ENCODE measurements at regions not wholly inside any gene's neighbourhood (a gene's known extent, or its start where the extent isn't known, plus 50 kb on each side); places are given as distances from the start of the nearest gene placed in this dataset.
"Not testable (repeated sequence)": the region's sequence is repeated elsewhere in the genome, so short reads cannot be mapped to it uniquely, and the experiment has no call there.

DNA sequence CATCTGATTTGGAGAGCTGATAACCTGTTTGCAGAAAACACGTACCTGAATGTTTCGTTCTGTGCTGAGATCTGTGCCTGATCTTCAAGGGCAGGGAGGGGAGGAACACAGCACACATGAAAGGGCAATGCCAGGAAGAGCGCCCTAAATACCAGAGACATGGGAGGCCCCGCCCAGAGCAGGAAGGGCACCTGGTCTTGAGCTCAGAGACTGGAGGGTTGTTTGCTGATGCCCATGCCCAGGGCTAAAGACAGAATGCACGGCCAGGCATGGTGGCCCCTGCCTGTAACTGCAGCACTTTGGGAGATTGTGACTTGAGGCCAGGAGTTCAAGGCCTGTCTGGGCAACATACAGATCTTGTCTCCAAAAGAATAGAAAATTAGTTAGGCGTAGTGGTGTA lies 183.2 kb downstream of the TUBA3C start:
- ATAC-seq = no peak
- DNase-seq = no peak
- intact Hi-C loops (cut with micrococcal nuclease) = no loop called here

DNA sequence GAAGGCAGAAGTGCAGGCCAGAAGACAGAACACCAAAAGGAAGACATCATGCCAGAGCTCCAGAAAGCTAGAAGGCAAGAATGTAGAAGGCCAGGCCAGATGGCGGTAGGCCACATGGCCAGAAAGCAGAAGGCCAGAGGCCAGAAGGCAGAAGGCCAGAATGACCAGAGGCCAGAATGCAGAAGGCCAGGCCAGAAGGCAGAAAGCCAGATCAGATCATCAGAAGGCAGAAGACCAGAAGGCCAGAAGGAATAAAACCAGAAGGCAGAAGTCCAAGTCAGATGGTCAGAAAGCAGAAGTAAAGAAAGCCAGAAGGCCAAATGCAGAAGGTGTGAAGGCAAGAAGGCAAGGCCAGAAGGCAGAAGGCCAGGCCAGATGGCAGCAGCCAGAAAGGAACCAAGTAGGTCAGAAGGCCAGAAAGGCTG lies 185.0 kb downstream of the TUBA3C start:
- ATAC-seq = no peak
- DNase-seq = no peak
- intact Hi-C loops (cut with micrococcal nuclease) = no loop called here

DNA sequence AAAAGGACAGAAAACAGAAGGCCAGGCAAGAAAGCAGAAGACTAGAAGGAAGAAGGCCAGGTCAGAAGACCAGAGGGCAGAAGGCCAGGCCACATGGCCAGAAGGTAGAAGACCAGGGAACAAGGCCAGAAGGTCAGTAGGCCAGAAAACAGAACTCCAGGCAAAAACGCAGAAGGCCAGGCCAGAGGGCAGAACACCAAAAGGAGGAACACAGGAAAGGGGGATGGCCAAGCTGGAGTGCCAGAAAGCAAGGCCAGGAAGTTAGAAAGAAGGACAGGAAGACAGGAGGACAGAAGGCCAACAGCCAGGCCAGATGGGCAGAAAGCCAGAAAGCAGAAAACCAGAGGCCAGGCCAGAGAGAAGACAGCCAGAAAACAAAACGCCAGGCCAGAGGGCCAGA lies 185.4 kb downstream of the TUBA3C start:
- no peak for ATAC-seq

DNA sequence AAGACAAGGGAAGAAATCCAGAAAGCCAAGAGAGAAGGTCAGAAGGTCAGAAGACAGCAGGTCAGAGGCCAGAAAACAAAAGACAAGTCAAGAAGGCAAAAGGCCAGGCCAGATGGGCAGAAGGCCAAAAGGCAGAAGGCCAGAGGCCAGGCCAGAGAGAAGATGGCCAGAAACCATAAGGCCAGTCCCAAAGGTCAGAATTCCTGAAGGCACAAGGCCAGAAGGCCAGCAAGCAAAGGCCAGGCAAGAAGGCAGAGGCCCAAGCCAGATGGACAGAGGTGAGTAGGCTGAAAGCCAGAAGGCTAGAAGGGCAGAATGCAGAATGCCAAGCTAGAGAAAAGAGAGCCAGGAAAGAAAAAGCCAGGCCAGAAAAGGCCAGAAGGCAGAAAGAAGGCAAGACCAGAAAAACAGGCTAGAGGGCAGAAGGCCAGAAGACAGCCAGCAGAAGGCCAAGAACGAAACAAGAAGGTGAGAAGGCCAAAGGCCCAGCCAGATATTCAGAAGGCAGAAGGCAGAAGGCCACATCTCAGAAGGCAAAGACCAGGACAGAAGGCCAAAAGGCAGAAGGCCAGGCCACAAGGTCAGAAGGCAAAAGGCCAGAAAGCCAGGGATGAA lies 186.3 kb downstream of the TUBA3C start:
- intact Hi-C loops (cut with micrococcal nuclease) = no loop called here
- DNase-seq (no peak), ATAC-seq (no peak)

More for the DNA sequence above, 185.4 kb downstream of the TUBA3C start:
- intact Hi-C loops (cut with micrococcal nuclease) = no loop called here
- DNase-seq = no peak

DNA sequence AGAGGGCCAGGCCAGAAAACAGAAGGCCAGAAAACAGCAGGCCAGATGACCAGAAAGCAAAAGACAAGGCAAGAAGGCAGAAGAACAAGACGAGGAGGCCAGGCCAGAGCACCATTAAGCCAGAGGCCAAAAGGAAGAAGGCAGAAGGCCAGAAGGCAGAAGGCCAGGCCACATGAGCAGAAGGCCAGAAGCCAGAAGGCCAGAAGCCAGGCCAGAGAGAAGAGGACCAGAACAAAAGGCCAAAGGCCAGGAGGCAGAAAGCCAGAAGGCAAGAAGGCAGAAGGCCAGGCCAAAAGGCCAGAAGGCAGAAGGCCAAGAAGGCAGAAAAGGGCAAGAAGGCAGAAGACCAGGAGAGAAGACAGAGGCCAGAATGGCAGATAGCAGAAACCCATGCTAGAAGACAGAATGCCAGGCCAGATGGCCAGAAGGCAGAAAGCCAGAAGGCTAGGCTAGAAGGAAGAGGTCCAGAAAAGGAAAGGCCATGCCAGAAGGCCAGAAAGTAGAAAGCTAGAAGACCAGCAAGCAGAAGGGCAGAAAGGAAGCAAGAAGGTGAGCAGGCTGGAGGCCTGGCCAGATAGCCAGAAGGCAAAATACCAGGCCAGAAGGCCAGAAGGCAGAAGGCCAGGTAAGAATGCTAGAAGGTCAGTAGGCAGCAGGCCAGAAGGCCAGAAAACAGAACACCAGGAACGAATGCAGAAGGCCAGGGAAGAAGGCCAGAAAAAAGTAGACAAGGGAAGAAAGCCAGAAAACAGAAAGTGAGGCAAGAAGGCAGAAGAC lies 187.6 kb downstream of the TUBA3C start:
- DNase-seq (no peak), ATAC-seq (no peak)
- intact Hi-C loops (cut with micrococcal nuclease) = no loop called here

DNA sequence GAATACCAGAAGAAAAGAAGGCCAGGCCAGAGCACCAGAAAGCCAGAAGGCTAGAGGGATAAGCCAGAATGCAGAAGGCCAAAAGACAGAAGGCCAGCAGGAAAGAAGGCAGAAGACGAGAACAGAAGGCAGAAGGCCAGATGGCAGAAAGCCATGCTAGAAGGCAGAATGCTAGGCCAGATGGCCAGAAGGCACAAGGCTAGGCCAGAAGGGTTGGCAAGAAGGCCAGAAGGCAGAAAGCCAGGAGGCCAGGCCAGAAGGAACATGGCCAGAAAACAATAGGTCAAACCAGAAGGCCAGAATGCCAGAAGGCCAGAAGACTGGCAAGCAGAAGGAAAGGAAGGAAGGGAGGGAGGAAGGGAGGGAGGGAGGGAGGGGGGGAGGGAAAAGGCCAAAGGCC lies 188.8 kb downstream of the TUBA3C start:
- DNase-seq = no peak
- intact Hi-C loops (cut with micrococcal nuclease) = no loop called here
- ATAC-seq = no peak

DNA sequence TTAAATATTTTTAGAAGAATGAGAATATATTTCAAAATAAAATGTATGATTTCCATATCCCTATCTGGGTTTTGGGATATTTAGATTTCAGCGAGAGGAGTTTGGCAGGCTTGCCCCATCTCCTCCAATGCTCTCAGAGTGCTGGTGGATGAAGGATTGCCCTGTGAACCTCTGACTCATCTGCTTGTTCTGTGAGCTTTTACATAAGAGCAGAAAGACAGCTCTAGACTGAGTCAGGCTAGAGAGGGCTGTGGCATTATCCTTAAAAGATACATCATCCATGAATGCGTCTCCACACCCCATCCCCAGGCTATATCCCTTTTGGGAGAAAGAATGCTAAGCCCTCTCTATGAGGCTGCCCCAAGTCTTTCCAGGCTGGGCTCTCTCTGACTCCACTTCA lies 190.6 kb downstream of the TUBA3C start:
- DNase-seq (no peak), ATAC-seq (no peak)
- intact Hi-C loops (cut with micrococcal nuclease) = no loop called here

DNA sequence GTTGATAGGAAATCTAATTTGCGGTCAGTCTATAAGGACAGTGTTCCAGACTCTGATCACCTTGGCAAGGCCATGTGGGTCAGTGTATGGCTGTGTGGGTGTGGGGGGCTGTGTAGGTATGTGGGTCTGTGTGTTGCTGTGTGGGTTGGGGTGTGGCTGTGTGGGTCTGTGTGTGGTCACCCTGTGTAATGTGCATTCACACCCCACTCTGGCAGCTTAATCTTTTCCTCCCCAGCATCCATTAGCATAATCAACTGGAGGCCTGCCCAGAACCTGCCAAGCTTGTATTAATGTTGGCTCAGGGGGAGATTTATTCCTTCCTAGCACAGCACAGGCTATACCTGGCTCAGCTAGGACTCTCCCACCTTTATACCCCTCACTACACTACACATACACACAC lies 203.2 kb downstream of the TUBA3C start:
- ATAC-seq = peak; percentile 51
- intact Hi-C loops (cut with micrococcal nuclease) = no loop called here

DNA sequence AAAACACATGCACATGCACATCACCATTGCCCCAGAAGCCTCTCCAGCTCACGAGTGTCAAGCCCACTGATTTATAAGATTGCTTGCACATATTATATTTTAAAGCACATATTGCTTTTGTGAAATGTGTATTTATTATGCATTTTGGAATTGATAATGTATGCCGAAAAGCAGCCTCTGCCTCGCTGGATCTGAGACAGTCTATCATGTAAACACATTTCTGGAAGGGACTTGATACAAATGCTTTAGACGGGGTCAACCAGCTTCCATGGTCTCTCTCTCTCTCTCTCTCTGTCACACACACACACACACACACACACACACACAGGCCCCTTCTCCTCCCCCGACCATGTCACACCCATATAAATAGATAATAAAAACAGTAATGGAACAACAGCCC lies 203.8 kb downstream of the TUBA3C start:
- ATAC-seq (no peak), DNase-seq (no peak)
- intact Hi-C loops (cut with micrococcal nuclease) = no loop called here

More for the DNA sequence above, 203.2 kb downstream of the TUBA3C start:
- DNase-seq = no peak

DNA sequence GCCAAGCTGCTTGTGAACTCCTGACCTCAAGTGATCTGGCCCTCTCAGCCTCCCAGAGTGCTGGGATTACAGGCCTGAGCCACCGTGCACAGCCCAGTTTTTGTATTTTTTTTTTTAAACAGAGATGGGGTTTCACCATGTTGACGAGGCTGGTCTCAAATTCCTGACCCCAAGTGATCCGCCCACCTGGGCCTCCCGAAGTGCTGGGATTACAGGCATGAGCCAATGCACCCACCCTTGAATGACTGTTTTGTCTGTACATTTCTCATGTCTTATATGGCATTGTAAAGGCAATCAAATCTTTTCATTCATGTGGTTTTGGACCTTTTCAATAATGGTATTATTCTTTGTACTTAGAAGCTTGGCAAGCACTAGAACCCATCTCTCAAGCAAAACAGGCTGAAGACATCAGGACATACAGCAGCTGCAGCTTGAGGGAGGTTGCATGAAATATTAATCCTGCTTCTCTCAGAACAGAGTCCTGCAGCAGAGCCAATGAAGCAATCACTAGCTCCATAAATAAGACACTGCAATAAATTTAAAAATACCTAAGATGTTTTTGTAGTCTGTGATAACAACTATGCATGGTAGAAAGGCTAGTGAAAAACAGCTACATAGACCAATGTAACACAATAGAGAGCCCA lies 209.9 kb downstream of the TUBA3C start:
- intact Hi-C loops (cut with micrococcal nuclease) = no loop called here
- ATAC-seq = no peak
- no peak for DNase-seq

DNA sequence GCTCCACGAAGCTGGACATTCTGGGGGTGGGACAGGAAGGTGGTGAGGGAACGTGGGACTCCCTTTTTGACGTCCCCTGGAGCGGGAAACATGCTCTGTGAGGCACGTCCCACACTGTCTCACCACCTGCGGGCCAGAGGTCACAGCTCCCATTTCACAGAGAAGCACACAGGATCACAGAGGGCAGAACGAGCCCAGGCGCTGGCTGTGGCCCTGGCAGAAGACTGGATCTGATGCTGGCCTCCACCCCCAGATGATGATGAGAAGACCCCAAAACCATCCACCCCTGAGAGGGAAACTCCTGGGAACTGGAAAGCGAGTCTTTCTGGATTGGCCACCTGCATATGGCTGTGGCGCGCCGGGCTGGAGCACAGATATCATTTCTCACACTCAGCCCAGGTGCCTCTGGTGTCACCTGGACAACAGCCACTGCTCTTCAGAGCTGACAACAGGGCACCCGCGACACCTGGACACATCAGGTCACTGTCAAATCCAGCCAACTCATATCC lies 216.2 kb downstream of the TUBA3C start:
- ATAC-seq = no peak
- intact Hi-C loops (cut with micrococcal nuclease) = no loop called here
- no peak for DNase-seq

DNA sequence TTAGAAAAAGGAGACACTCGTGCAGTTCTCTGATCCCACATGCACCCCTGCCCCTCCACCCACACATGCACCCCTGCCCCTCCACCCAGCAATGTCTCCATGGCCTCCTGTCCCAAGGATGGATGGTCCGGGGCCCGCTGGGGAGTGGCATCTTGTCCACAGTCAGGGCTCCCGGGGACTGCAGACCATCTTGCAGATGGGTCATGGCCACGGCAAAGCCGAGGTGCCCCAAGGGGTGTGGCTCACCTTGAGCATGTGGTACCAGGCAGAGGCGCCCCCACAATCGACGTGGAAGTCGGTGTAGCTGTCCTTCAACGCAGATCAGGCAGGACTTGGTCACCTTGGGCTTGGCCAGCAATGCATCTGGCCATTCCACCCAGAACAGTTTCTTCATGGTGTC lies 216.7 kb downstream of the TUBA3C start:
- intact Hi-C loops (cut with micrococcal nuclease) = no loop called here
- ATAC-seq (no peak), DNase-seq (no peak)

DNA sequence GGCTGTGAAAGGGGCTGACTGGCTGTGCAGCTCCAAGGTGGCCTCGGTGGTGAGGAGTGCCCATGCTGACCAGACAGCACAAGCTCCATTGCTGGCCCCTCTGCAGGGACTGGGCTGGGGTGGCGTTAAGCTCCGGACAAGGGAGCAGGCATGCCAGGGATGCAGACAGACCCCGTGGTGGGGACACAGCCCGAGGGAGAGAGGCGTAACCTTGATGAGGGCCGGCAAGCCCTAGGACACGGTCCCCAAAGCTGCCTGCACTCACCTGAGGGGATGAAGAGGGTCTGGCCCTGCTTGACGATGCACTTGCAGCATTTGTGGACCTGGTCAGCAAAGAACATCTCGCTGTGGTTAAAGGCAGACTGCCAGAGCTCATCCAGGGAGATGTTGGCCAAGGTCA lies 217.9 kb downstream of the TUBA3C start:
- intact Hi-C loops (cut with micrococcal nuclease); DNase-seq; ATAC-seq: not testable (repeated sequence)

DNA sequence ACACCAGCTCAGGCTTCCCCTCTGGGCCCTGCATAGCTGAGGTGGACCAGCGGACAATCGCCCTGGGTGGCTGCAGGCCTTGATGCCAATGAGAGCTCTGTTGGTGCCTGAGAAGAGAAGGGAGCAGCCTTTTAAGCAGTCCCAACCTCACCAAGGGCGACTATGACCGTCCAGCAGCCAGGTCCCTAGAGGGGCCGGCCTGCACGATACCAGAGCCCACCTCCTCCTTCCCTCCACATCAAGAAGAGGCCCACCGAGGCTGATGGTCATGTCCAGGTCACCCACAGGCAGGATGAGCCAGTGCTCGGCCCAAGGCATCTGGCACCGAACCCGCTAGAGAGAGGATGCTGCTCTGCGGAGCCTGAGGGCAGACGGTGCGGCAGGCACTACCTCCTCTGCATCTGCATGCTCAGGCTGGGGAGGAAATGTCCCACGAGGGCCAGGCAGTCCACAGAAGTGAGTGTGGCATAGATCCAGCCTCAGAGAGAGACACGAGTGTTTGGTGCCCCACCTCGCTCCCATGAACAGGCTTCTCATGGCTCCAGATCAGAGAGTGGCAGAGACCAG lies 219.4 kb downstream of the TUBA3C start:
- intact Hi-C loops (cut with micrococcal nuclease) = no loop called here
- no peak for ATAC-seq
- DNase-seq = no peak

DNA sequence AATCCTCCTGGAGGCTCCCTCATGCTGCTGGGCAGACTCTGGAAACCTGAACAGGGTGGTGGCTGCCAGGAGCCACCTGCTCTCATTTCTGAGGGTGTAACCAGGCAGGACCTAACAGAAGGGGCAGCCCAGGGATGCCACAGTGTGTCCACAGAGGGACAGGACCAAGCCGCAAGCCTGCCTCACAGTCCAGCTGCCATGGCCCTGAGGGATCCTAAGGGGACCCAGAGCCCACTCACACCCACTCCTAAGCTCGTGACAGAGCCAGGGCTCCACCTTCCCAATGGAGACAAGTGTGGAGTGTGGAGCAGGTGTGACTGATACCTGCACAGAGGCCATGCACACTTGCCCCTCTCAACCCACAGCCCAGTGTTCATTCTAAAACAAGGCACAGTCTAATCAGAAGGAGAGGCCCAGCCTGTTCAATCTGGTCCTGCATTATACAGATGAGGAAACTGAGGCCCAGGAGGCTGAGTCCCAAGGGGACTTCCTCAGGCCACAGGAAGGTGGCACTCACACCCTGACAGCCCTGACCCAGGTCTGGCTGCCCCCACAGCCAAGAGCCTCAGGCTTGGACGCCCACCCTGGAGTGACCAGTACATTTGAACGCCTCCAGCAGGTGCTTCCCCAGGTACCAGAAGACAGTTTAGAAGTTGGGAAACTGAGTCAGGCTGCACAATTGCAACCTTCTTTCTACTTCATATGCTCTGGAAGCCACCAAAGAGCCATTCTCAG lies 220.1 kb downstream of the TUBA3C start:
- ATAC-seq (no peak), DNase-seq (no peak)
- intact Hi-C loops (cut with micrococcal nuclease) = no loop called here

DNA sequence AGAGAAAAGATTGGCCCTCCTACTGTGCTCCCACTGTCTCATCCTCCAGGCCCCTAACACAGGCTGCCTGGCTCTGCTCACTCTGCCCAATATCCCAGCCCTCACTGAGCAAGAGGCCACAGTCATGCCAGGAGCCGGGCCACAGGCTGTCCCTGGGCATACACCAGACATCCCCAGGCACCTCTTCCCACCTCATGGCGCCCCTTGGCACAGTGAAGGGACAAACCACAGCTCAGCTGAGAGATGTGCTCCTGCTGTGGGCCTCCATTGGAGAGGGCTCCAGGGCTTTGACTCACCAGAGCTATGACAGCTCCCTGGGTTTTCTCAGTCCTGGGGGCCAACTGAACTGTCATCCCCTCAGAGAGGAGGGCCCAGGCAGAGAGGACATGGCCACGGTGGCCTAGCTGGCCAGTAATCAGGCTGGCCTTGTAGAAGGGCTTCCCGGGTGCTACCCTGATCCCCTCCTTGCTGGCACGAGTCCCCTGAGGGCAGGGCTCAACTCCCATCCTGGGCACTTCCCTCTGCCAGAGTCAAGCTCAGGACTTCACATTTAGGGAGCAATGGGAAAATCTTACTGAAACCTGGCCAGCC lies 220.9 kb downstream of the TUBA3C start:
- DNase-seq (no peak), ATAC-seq (no peak)
- intact Hi-C loops (cut with micrococcal nuclease) = no loop called here

DNA sequence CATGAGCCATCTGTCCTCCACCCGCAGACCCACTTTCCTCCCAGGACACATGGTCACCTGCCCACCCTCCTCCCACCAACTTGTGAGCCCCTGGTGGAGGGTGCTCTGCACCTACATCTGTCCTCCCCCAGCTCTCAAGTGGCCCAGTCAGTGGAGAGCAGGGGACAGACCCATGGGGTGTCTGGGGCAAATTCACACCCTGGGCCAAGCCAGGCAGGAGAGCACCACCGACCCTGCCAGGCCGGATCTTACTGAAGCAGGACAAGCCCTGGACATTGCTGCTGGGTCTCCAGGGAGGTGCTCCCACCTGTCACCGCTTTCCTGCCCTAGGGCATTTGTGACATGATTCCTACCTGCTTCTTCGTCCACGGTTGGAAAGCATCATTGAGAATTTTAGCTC lies 221.6 kb downstream of the TUBA3C start:
- no peak for DNase-seq
- ATAC-seq = no peak
- intact Hi-C loops (cut with micrococcal nuclease) = no loop called here

DNA sequence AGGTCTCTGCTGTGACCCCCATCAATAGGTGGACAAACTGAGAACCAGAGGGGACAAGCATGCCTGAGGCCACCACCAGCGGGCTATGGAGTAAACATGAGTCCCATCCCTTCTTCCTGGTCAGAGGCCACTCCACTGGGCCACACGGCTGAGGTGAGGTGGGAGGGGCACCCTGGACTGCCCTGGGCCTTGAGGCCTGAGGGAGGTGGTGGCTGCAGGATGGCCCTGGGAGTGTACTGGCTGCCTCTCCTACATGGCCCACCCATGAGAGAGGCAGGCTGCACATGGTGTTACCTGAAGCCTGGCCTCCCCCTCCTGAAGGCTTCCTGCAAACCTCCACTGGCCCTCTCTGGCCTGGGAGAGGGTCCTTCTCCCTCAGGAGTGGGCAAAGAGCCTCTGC lies 222.4 kb downstream of the TUBA3C start:
- DNase-seq (no peak), ATAC-seq (no peak)
- intact Hi-C loops (cut with micrococcal nuclease) = no loop called here

DNA sequence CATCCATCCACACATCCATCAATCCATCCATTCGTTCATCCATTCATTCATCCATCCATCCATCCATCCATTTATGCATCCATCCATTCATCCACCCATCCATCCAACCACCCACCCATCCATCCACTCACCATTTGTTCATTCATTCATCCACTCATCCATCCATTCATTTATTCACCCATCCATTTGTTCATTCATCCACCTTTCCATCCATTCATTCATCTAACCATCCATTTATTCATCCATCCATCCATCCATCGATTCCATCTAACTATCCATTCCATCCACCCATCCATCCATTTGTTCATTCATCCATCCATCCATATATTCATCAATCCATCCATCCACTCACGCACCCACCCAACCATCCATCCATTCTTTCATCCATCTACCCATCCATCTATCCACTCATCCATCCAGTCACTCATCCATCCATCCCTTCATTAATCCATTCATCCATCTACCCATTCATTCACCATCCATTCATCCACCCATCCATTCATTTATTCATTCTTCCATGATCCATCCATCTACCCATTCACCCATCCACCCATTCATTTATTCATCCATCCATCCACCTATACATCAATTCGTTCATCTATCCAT lies 225.0 kb downstream of the TUBA3C start:
- no peak for ATAC-seq
- DNase-seq = no peak
- intact Hi-C loops (cut with micrococcal nuclease) = no loop called here
